Amygdala (tissue), 56 donors: ENCODE measurements at regions not wholly inside any gene's neighbourhood (a gene's known extent, or its start where the extent isn't known, plus 50 kb on each side); places are given as distances from the start of the nearest gene placed in this dataset.
A peak's percentile ranks its signal among the peaks of the same experiment; 100 is the strongest.

Experiments used
- DNase-seq, 56 donors: peaks; one replicate each; lab custom pipeline; 2025; lab: John Stamatoyannopoulos, UW

- DNase-seq, result peak in 1 of 56 donors; percentile 5
These were observed 146.5 kb upstream of the MYL2 start for GRCh38 chr12:111066744-111067437.

GRCh38 chr12:111064982-111065381 lies 144.6 kb upstream of the MYL2 start:
- DNase-seq, result no peak

- DNase-seq, result no peak
These were observed 143.8 kb upstream of the MYL2 start for GRCh38 chr12:111064154-111064553.

- no peak for DNase-seq
These were observed 143.1 kb upstream of the MYL2 start for GRCh38 chr12:111063295-111064026.

- no peak for DNase-seq
These were observed 137.5 kb upstream of the MYL2 start for GRCh38 chr12:111057701-111058425.

- DNase-seq, result no peak
These were observed 136.5 kb upstream of the MYL2 start for GRCh38 chr12:111056618-111057521.

GRCh38 chr12:111055181-111055880 lies 135.0 kb upstream of the MYL2 start:
- no peak for DNase-seq

- DNase-seq, result no peak
These were observed 128.6 kb upstream of the MYL2 start for GRCh38 chr12:111048991-111049390.

GRCh38 chr12:111046896-111047295 lies 126.5 kb upstream of the MYL2 start:
- no peak for DNase-seq

- no peak for DNase-seq
These were observed 125.6 kb upstream of the MYL2 start for GRCh38 chr12:111045941-111046340.

- DNase-seq, result no peak
These were observed 120.7 kb upstream of the MYL2 start for GRCh38 chr12:111041091-111041490.

- no peak for DNase-seq
These were observed 120.3 kb upstream of the MYL2 start for GRCh38 chr12:111040690-111041089.

GRCh38 chr12:111038941-111039340 lies 118.6 kb upstream of the MYL2 start:
- DNase-seq, result no peak

- no peak for DNase-seq
These were observed 117.7 kb upstream of the MYL2 start for GRCh38 chr12:111038077-111038476.

GRCh38 chr12:111037047-111037446 lies 116.7 kb upstream of the MYL2 start:
- no peak for DNase-seq

- DNase-seq, result no peak
These were observed 115.4 kb upstream of the MYL2 start for GRCh38 chr12:111035578-111036301.

GRCh38 chr12:111034886-111035577 lies 114.7 kb upstream of the MYL2 start:
- DNase-seq, result no peak

- no peak for DNase-seq
These were observed 113.9 kb upstream of the MYL2 start, which contains the start of gene CUX2 for GRCh38 chr12:111034083-111034885. Gene CUX2, plus strand, starts transcription at chr12:111034165.
